ENCODE measurements at regions not wholly inside any gene's neighbourhood (a gene's known extent, or its start where the extent isn't known, plus 50 kb on each side); places are given as distances from the start of the nearest gene placed in this dataset.

DNA sequence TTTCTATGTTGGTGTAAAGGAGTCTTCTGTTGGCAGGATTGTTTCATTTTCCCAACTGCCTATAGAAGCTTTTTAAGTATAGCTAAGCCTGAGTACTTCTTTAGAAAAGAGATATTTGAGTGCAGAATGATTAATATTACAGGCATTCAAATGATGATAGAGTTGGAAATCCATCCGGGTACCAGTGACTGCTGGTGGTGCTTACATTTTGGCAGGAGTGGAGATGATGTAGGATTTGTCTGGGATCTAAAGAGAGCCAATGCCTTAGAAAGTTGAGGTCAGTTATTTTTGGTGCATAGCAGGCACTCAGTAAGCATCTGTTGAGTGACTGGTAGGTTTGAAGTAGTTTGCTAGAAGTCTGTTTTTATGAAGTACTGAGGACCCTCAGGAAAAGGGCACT, 433.5 kb downstream of the DMAC1 start:
- H3K9me3 Mint-ChIP-seq = no peaks in the 10 kb centered on the region
- peaks cover 3% of the 10 kb centered on the region for H3K4me1 Mint-ChIP-seq (ENCODE audit: low read depth)
- H3K27ac Mint-ChIP-seq = no peak overlapping the region
- H3K4me3 Mint-ChIP-seq = no peak overlapping the region
- H3K27me3 Mint-ChIP-seq (ENCODE audit: low read depth) = no peaks in the 10 kb centered on the region
- H3K36me3 Mint-ChIP-seq (ENCODE audit: low read depth) = no peaks in the 10 kb centered on the region

DNA sequence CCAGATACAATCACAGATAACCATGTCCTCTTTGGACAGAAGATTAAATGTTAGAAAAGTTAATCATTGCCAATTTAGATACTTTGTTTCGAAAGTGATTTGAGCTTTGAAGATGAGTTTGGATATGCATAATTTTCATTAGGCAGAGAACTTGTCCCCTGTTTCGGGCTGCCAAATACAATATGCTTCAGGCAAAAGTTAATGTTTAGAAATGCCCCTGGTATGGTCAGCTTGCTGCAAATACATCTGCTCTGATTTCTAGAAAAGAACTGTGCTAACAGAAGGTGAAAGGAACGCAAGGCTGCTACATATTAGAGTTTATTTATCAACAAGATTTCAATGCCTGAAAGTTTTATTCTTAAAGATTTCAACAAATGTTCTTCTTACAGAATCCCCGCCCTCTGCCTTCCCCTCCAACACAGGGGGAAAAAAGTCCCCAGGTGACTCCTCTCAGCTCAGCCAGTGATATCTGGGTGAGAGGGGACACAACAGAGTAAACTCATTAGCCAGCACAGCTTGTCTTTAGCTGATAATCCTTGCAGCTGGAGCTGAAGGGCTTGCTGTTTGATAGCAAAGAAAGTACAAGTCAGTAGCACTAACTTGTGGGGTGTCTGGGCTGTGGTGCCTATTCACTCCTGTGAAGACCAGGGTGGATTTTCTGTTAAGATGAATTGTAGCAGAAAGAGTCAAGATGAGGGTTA, 435.7 kb downstream of the DMAC1 start:
- no peak overlapping the region for H3K4me3 Mint-ChIP-seq
- H3K4me1 Mint-ChIP-seq (ENCODE audit: low read depth) = peaks cover 3% of the 10 kb centered on the region
- H3K36me3 Mint-ChIP-seq (ENCODE audit: low read depth) = no peaks in the 10 kb centered on the region
- peaks cover 5% of the 10 kb centered on the region for H3K27me3 Mint-ChIP-seq (ENCODE audit: low read depth)
- H3K9me3 Mint-ChIP-seq = no peaks in the 10 kb centered on the region
- H3K27ac Mint-ChIP-seq = no peak overlapping the region

DNA sequence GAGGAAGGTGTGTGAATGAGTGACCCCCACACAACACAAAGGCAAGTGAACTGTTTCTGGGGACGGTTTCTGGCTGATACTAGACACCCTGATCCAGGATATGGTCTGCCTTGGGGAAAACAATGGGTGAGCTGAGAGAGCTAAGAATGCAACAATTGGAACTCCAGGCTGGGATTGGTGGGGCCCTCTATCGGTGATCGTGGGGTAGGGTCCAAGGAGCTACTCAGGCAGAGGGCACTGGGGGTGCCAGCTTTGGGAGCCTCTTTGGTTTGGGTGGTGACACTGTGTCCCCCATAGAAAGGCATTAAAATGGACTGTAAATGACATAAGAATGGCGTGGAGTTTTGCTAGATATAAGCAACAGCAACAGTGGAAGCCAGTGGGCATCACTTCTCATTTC, 439.1 kb downstream of the DMAC1 start:
- Mint-ChIP-seq H3K9me3 (no peaks in the 10 kb centered on the region), H3K27ac (no peak overlapping the region), H3K4me3 (no peak overlapping the region), H3K36me3 (ENCODE audit: low read depth) (no peaks in the 10 kb centered on the region), H3K4me1 (ENCODE audit: low read depth) (no peaks in the 10 kb centered on the region), H3K27me3 (ENCODE audit: low read depth) (peaks cover 11% of the 10 kb centered on the region)

DNA sequence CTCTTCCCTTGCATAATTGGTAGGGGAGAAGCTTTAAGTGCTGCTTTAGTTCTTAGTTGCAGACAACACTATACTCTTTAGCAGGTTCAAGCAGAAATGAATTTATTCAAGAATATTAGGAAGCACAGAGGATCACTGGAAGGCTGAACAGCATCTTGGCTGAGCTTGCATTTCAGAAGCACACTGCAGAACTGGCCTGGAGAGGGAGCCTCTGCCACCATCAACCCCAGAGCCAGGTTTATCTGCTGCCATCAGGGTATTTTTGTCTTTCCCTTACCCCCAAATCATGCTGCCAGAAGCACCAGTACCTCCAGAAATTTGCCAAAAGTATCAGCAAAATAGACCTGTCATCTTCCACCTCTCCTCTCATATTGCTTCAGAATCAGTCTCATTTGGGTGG, 440.7 kb downstream of the DMAC1 start:
- Mint-ChIP-seq H3K4me1 (ENCODE audit: low read depth) (no peaks in the 10 kb centered on the region), H3K4me3 (no peak overlapping the region), H3K9me3 (no peaks in the 10 kb centered on the region), H3K27ac (no peak overlapping the region), H3K27me3 (ENCODE audit: low read depth) (peaks cover 15% of the 10 kb centered on the region), H3K36me3 (ENCODE audit: low read depth) (no peaks in the 10 kb centered on the region)

DNA sequence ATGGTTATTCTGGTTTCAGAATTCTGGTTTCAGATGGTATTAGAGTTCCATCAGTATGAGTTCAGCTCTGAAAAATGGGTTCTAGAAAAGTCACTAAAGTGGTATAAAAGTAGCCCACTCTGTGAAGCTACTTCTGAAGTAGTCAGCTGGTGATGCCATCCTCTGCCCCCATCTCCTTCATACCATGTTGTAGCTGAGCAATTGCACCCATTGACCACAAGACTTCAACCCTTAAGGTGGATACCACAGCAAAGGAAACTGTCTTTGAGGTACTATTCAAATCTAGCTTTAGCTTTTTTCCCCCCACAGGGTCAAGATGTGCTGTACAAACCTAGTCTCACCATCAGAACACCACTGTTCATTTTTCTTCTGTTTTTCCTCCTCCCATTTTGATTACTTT, 444.9 kb downstream of the DMAC1 start:
- Mint-ChIP-seq H3K4me3 (no peak overlapping the region), H3K36me3 (ENCODE audit: low read depth) (peaks cover 2% of the 10 kb centered on the region), H3K9me3 (peaks cover 3% of the 10 kb centered on the region), H3K4me1 (ENCODE audit: low read depth) (no peaks in the 10 kb centered on the region), H3K27ac (no peak overlapping the region), H3K27me3 (ENCODE audit: low read depth) (peaks cover 33% of the 10 kb centered on the region)

DNA sequence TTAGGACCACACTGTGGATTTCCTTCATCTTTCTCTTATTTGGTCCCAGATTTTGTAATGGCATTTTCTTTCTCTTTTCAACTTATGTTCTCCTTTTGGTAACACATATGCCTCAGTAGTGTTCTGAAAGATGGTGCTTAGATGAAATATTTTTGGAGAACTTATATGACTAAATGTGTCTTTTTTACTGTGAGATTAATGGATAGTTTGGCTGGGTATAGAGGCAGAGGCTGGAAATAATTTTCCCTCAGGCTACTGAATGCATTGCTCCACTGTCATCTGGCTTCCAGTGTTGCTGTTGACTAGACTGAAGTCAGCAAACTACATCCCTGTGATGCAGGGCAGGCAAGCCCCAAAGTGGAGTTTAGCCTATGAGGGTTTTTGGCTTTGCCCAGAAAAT, 450.9 kb downstream of the DMAC1 start:
- Mint-ChIP-seq H3K27ac (no peak overlapping the region), H3K36me3 (ENCODE audit: low read depth) (peaks cover 2% of the 10 kb centered on the region), H3K4me3 (no peak overlapping the region), H3K9me3 (peaks cover 14% of the 10 kb centered on the region), H3K4me1 (ENCODE audit: low read depth) (no peaks in the 10 kb centered on the region), H3K27me3 (ENCODE audit: low read depth) (peaks cover 22% of the 10 kb centered on the region)

DNA sequence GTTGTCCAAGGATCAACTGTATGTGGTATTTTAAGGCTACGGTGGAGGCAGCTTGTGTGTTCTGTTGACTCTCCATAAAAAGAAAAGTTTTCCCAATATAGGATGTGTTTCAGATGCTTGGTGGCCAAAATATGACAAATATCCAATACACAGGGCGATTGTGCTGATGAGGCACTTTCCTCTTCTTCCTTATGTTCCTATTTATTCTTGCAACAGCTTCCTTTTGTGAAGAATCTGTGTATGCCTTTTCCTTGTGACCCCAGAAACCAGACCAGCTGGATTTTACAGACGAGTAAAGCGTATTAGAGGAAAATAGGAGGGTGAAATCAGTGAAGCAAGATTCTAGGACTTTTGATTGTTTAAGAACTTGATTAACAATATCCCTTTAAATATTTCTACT, 452.0 kb downstream of the DMAC1 start:
- H3K36me3 Mint-ChIP-seq (ENCODE audit: low read depth) = peaks cover 2% of the 10 kb centered on the region
- H3K4me3 Mint-ChIP-seq = no peak overlapping the region
- H3K4me1 Mint-ChIP-seq (ENCODE audit: low read depth) = no peaks in the 10 kb centered on the region
- H3K27ac Mint-ChIP-seq = no peak overlapping the region
- peaks cover 14% of the 10 kb centered on the region for H3K9me3 Mint-ChIP-seq
- peaks cover 19% of the 10 kb centered on the region for H3K27me3 Mint-ChIP-seq (ENCODE audit: low read depth)

DNA sequence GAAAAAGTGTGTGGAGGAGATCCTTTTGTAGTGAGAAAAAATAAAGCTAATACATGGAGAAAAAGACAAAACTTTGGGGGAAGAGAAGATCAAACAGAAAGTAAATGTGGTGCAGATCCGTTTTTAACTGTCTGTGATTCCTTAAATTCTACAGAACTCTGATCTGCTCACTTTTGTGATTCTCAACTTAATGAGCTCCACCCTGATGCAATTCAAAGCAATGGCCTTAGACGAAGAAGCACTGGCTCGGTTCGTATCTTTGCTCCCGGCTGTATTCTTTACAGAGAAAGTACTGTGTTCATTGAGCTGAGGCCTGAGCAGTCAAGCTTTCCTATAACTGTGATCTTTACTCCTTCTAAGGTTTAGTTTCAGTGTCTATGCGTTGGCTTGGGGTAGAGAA, 453.4 kb downstream of the DMAC1 start:
- no peak overlapping the region for H3K27ac Mint-ChIP-seq
- no peak overlapping the region for H3K4me3 Mint-ChIP-seq
- no peaks in the 10 kb centered on the region for H3K4me1 Mint-ChIP-seq (ENCODE audit: low read depth)
- H3K36me3 Mint-ChIP-seq (ENCODE audit: low read depth) = peaks cover 2% of the 10 kb centered on the region
- H3K9me3 Mint-ChIP-seq = peaks cover 14% of the 10 kb centered on the region
- peaks cover 17% of the 10 kb centered on the region for H3K27me3 Mint-ChIP-seq (ENCODE audit: low read depth)

DNA sequence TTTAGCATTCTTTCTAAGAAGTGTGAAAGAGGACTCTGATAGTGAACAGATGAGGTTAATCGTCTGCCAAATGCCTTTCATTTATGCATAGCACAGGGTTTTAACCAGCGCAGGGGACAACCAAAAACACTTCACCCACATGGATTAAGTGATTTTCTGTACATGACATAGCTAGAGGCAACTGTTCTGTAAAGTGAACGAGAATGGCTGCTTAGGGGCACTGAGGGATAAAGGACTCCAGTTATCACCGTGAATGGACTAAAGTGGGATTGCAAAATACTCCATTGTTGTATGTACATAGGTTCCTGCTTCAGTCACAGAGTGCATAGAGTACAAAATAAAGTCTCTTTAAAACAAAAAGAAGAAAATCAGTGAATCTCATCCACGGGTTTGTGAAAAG, 456.8 kb downstream of the DMAC1 start:
- H3K27me3 Mint-ChIP-seq (ENCODE audit: low read depth) = peaks cover 17% of the 10 kb centered on the region
- no peaks in the 10 kb centered on the region for H3K9me3 Mint-ChIP-seq
- no peak overlapping the region for H3K27ac Mint-ChIP-seq

DNA sequence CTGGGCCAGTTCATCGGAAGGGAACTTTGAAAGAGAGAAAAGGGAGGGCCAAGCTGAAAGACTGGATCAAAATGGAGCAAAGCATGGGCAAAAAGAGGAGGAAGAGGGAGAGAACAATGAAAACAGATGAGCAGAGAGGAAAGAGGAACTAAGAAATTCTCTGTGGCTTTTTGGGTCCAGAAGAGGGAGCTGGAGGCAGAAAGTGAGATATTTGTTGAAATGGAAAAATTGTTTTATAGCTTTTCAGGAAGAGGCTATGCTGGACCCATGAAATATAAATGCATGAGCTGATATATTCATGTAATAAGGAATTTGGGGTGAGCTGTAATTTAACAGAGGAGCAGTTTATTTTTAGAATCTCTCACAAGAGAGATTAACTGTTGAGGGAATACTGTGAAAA, 457.3 kb downstream of the DMAC1 start:
- no peaks in the 10 kb centered on the region for H3K9me3 Mint-ChIP-seq
- no peaks in the 10 kb centered on the region for H3K4me1 Mint-ChIP-seq (ENCODE audit: low read depth)
- H3K27me3 Mint-ChIP-seq (ENCODE audit: low read depth) = peaks cover 17% of the 10 kb centered on the region
- H3K27ac Mint-ChIP-seq = no peak overlapping the region
- no peaks in the 10 kb centered on the region for H3K36me3 Mint-ChIP-seq (ENCODE audit: low read depth)
- H3K4me3 Mint-ChIP-seq = no peak overlapping the region

More for the DNA sequence above, 456.8 kb downstream of the DMAC1 start:
- Mint-ChIP-seq H3K4me3 (no peak overlapping the region), H3K4me1 (ENCODE audit: low read depth) (no peaks in the 10 kb centered on the region), H3K36me3 (ENCODE audit: low read depth) (no peaks in the 10 kb centered on the region)

DNA sequence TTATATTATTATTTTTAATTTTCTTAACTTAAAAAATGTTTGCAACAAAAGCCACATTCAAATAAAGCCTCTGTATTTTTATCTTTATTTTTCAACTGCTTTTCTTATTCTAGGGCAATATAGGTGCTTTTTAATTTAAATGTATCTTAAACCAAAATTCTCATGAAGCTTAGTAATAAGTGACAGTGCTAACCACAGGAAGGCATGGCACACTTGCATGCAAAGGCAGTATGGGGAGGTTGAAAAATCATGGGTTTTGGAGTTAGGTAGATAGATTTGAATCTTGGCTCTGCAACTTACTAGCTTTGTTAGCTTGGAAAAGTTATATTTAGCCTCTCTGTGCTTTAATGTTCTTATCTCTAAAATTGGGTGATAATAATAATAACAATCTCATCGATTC, 458.0 kb downstream of the DMAC1 start:
- Mint-ChIP-seq H3K4me1 (ENCODE audit: low read depth) (no peaks in the 10 kb centered on the region), H3K9me3 (no peaks in the 10 kb centered on the region), H3K36me3 (ENCODE audit: low read depth) (no peaks in the 10 kb centered on the region), H3K27ac (no peak overlapping the region), H3K4me3 (no peak overlapping the region), H3K27me3 (ENCODE audit: low read depth) (peaks cover 17% of the 10 kb centered on the region)

DNA sequence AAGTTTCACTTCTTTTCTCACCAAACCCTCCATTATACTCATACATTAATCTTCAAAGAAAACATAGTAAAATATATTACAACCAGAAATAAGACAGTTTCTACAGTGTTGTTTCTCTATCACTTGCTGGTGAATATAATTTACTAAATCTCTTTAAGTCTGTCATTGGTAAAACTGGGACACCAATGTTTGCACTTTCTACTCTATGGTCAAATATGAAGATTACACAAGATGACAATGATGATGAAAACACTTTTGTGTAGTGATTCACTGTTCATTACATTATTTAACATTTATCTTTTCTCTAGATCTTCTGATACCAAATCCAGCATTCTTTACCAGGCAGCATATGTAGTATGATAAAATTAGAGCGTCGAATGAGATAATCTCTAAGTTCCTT, 459.1 kb downstream of the DMAC1 start:
- Mint-ChIP-seq H3K4me3 (no peak overlapping the region), H3K9me3 (no peaks in the 10 kb centered on the region), H3K27me3 (ENCODE audit: low read depth) (peaks cover 17% of the 10 kb centered on the region), H3K4me1 (ENCODE audit: low read depth) (no peaks in the 10 kb centered on the region), H3K27ac (no peak overlapping the region), H3K36me3 (ENCODE audit: low read depth) (no peaks in the 10 kb centered on the region)

DNA sequence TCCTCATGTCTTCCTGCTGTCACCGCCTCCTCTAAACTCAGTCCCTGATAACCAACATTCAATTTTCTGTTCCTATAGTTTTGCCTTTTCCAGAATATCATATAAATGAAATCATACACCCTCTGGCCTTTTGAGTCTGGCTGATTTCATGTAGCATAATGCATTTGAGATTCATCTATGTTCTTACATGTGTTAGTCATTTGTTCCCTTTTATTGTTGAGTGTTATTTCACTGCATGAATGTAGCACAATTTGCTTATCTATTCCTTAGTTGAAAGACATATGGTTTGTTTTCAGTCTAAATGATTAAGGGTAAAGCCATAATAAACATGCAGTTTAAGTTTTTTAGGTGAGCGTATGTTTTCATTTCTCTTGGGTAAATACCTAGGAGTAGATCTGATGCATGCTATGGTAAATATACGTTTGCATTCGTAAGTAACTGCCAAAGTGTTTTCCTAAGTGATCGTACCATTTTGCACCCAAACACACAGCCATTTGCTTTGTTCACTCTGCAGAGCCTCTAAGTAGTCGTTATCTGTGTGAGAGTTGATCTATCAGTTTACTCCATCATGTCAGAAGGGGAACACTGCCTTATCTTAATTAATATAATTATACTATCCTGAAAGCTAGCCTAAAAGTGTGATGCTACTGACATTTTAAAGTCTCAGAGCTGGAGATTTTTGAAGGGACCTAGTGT, 460.8 kb downstream of the DMAC1 start:
- H3K4me1 Mint-ChIP-seq (ENCODE audit: low read depth) = no peaks in the 10 kb centered on the region
- H3K4me3 Mint-ChIP-seq = no peak overlapping the region
- no peak overlapping the region for H3K27ac Mint-ChIP-seq
- no peaks in the 10 kb centered on the region for H3K9me3 Mint-ChIP-seq
- H3K27me3 Mint-ChIP-seq (ENCODE audit: low read depth) = peaks cover 15% of the 10 kb centered on the region
- no peaks in the 10 kb centered on the region for H3K36me3 Mint-ChIP-seq (ENCODE audit: low read depth)

DNA sequence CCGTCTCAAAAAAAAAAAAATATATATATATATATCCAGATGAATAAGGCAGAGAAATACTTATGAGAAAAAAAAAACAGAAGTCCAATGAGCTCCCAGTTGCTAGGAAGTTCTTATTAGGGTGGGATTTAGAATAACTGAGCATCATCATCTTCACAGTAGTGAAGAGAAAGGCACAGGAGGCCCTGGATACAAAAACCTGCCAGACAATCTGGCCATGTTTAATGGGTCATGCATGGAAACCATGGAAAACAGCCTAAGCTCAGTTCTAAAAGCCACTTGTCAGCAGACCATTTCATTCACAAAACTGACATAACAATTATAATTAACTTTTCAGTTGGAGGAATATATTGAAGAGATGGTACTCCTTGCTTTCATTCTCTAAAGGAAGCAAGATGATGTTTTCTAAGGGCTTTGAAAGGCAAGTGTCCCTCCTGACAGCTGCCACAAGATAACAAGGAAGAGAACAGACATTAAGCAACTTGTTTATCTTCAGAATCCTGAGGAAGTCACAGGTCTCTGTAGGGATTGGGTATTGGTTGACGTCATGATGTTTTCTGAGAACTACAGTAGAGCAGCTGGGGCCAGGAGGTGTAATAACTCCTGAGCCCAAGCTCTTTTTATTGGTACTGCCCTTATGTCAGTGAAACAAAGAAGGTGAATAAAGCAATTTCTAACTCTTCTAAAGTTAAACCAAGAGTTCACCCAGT, 463.1 kb downstream of the DMAC1 start:
- Mint-ChIP-seq H3K27me3 (ENCODE audit: low read depth) (peaks cover 21% of the 10 kb centered on the region), H3K27ac (no peak overlapping the region), H3K4me1 (ENCODE audit: low read depth) (no peaks in the 10 kb centered on the region), H3K4me3 (no peak overlapping the region), H3K36me3 (ENCODE audit: low read depth) (no peaks in the 10 kb centered on the region), H3K9me3 (no peaks in the 10 kb centered on the region)

DNA sequence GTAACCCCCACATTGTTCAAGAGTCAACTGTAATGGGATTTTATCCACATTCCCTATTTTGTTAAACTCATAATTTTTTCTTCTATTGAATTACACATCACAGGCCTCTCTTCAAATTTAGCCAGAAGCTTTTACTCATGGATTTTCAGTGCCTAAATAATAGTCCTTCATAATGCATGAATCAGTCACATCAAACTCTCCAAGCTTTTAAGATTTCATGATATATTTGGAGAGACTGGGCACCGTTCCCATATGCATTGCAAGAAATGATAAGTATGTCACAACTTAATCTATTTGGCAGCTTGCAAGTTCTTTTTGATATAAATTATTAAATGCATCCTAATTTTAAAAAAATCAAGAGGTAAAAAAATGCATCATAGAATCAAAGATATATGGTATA, 465.9 kb downstream of the DMAC1 start:
- H3K36me3 Mint-ChIP-seq (ENCODE audit: low read depth) = no peaks in the 10 kb centered on the region
- no peaks in the 10 kb centered on the region for H3K4me1 Mint-ChIP-seq (ENCODE audit: low read depth)
- H3K27ac Mint-ChIP-seq = no peak overlapping the region
- H3K27me3 Mint-ChIP-seq (ENCODE audit: low read depth) = peaks cover 14% of the 10 kb centered on the region
- no peaks in the 10 kb centered on the region for H3K9me3 Mint-ChIP-seq
- no peak overlapping the region for H3K4me3 Mint-ChIP-seq

Data from T-helper 1 cell treated with Interleukin-12 subunit alpha and Interleukin-12 subunit beta and Interleukin-4 antibody, amounts not matched to agents 30 μg/mL and 1 μg/mL, for 36 hours (primary cell).